Spleen (tissue), 7 donors: ENCODE measurements at regions not wholly inside any gene's neighbourhood (a gene's known extent, or its start where the extent isn't known, plus 50 kb on each side); places are given as distances from the start of the nearest gene placed in this dataset.

Source experiments
- CTCF ChIP-seq, 11 experiments: fragments of 200-600 bp in 7 of 11; fragments of 450-650 bp in 4 of 11; sonication (generic) in 4 of 11; IDR thresholded peaks in 8 of 11; conservative IDR thresholded peaks in 3 of 11; 1 replicate in 7 of 11; 2 replicates in 4 of 11; pipeline versions ENCODE4 v1.4.0 to v1.8.0; 2016 to 2021; ENCODE audit warnings: antibody characterized with exemption in 11 of 11, inconsistent platforms in 4 of 11, mild to moderate bottlenecking in 1 of 11
- POLR2AphosphoS5 ChIP-seq, 3 donors: sonication (generic); formaldehyde crosslinking; IDR thresholded peaks; one replicate each; pipeline ENCODE4 v1.5.1; 2017; ENCODE audit warnings: antibody characterized with exemption in 3 of 3
- donor health status: DM: no; HTN: no; CAD: no; lungs with moderate emphysema.
- donor health status: DM: no; HTN: no; CAD: no.
- donor health status: DM: no; HTN: no; CAD: no.

DNA sequence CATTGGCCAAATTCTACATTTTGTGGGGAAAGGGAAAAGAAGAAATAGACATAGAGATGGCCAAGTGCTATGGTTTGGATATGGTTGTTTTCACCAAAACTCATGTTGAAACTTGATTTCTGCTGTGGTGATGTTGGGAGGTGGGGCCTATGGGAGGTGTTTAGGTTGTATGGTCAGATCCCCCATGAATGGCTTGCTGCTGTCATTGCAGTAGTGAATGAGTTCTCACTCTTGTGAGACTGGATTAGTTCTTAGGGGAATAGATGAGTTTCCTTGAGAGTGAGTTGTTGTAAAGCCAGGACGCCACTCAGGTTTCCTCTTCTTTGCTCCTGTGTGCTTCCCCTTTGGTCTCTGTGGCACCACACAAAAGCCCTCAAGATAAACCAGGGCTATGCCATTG is 242.6 kb upstream of the RFC3 start:
- TF ChIP-seq POLR2AphosphoS5 (IDR thresholded peaks at IDR 0.05) (no peak), CTCF (IDR thresholded peaks at IDR 0.05 in 8 of 11, conservative IDR thresholded peaks at IDR 0.05 in 3 of 11) (no peak)
